Esophagus squamous epithelium (tissue), 5 donors: ENCODE measurements at regions not wholly inside any gene's neighbourhood (a gene's known extent, or its start where the extent isn't known, plus 50 kb on each side); places are given as distances from the start of the nearest gene placed in this dataset.
"Not testable (repeated sequence)": the region's sequence is repeated elsewhere in the genome, so short reads cannot be mapped to it uniquely, and the experiment has no call there.

Experiments used
- DNase-seq: peaks from one replicate; lab custom pipeline; 2025; lab: John Stamatoyannopoulos, UW
- H3K27ac ChIP-seq, 4 donors: fragments of 200-600 bp; sonication (generic); one replicate each; pipeline ENCODE4 v1.5.1; 2016 to 2019; ENCODE audit warnings: mild to moderate bottlenecking in 1 of 4
- H3K27me3 ChIP-seq, 4 donors: fragments of 200-600 bp; sonication (generic); 1 replicate in 3 of 4; 2 replicates in 1 of 4; pipeline versions ENCODE4 v1.5.1 to v1.6.0; 2017 to 2021; ENCODE audit warnings: antibody characterized with exemption in 1 of 4
- H3K36me3 ChIP-seq, 3 donors: fragments of 200-600 bp; sonication (generic); one replicate each; pipeline ENCODE4 v1.5.1; 2016 to 2019
- H3K4me1 ChIP-seq, 3 donors: fragments of 200-600 bp; sonication (generic); one replicate each; pipeline ENCODE4 v1.5.1; 2017 to 2019
- H3K4me3 ChIP-seq, 4 donors: fragments of 200-600 bp; sonication (generic); 1 replicate in 3 of 4; 2 replicates in 1 of 4; pipeline ENCODE4 v1.5.1; 2016 to 2019; ENCODE audit warnings: mild to moderate bottlenecking in 2 of 4, moderate library complexity in 1 of 4
- H3K9me3 ChIP-seq, 3 donors: fragments of 200-600 bp; sonication (generic); one replicate each; pipeline ENCODE4 v1.5.1; 2016 to 2019
- CTCF ChIP-seq, 6 experiments: fragments of 450-650 bp in 4 of 6; fragments of 200-600 bp in 2 of 6; sonication (generic) in 2 of 6; IDR thresholded peaks; one replicate each; pipeline ENCODE4 v1.5.1; 2016 to 2019; ENCODE audit warnings: antibody characterized with exemption in 6 of 6, mild to moderate bottlenecking in 4 of 6, moderate library complexity in 4 of 6
- POLR2A ChIP-seq, 4 donors: fragments of 450-650 bp; IDR thresholded peaks; one replicate each; pipeline ENCODE4 v1.6.1; 2017; ENCODE audit warnings: antibody characterized with exemption in 4 of 4, mild to moderate bottlenecking in 4 of 4, moderate library complexity in 3 of 4
- WGBS, 2 donors: methylation state at CpG; one replicate each; pipeline ENCODE4 v1.1.5; 2018; 5-methylcytosine and 5-hydroxymethylcytosine counted together
- intact Hi-C: fragments of 100-400 bp; cut with DNase I; formaldehyde crosslinking; loops from one replicate; pipeline ENCODE4 v1.15.0; 2022
- donor health status: DM: yes; HTN: yes; CAD: no.

- Histone ChIP-seq H3K9me3 (peaks cover 0 to 12% (median 0%) of the 10 kb centered on the region in 3 donors), H3K4me1 (no peaks in the 10 kb centered on the region), H3K27me3 (no peaks in the 10 kb centered on the region), H3K4me3 (no peak overlapping the region), H3K36me3 (no peaks in the 10 kb centered on the region), H3K27ac (no peak overlapping the region)
- DNase-seq: no peak
- 68 to 73% methylated on average over 10 to 11 of the region's 12 CpGs for WGBS, 2 donors
- intact Hi-C loops: no loop called here
- no peak for TF ChIP-seq POLR2A (IDR thresholded peaks at IDR 0.05)
- TF ChIP-seq CTCF (IDR thresholded peaks at IDR 0.05): no peak
Observed at GRCh38 chrX:821327-822107, 190.9 kb downstream of the SHOX start.

- intact Hi-C loops: no loop called here
- no peak for DNase-seq
- TF ChIP-seq POLR2A (IDR thresholded peaks at IDR 0.05) (no peak), CTCF (IDR thresholded peaks at IDR 0.05) (no peak)
- H3K27me3 ChIP-seq: no peaks in the 10 kb centered on the region
- no peak overlapping the region for H3K4me3 ChIP-seq
- peaks cover 0 to 16% (median 0%) of the 10 kb centered on the region in 3 donors for H3K9me3 ChIP-seq
- 83 to 91% methylated on average over 14 to 15 of the region's 15 CpGs for WGBS, 2 donors
- no peaks in the 10 kb centered on the region for H3K36me3 ChIP-seq
- H3K4me1 ChIP-seq: no peaks in the 10 kb centered on the region
- H3K27ac ChIP-seq: no peak overlapping the region
Observed at GRCh38 chrX:819684-820083, 189.1 kb downstream of the SHOX start.

GRCh38 chrX:817759-818300 is 187.2 kb downstream of the SHOX start:
- no peak for DNase-seq
- 91 to 93% methylated on average over 8 to 9 of the region's 9 CpGs for WGBS, 2 donors
- H3K4me3 ChIP-seq: no peak overlapping the region
- H3K27ac ChIP-seq: no peak overlapping the region
- no peaks in the 10 kb centered on the region for H3K27me3 ChIP-seq
- intact Hi-C loops: no loop called here
- TF ChIP-seq POLR2A (IDR thresholded peaks at IDR 0.05): no peak
- no peak for TF ChIP-seq CTCF (IDR thresholded peaks at IDR 0.05)
- H3K9me3 ChIP-seq: peaks cover 0 to 16% (median 0%) of the 10 kb centered on the region in 3 donors
- no peaks in the 10 kb centered on the region for H3K4me1 ChIP-seq
- no peaks in the 10 kb centered on the region for H3K36me3 ChIP-seq

GRCh38 chrX:817147-817546 is 186.6 kb downstream of the SHOX start:
- not testable (repeated sequence) for DNase-seq

GRCh38 chrX:816411-816810 is 185.8 kb downstream of the SHOX start:
- intact Hi-C loops: no loop called here
- H3K9me3 ChIP-seq: peaks cover 0 to 16% (median 0%) of the 10 kb centered on the region in 3 donors
- no peak for DNase-seq
- H3K4me1 ChIP-seq: no peaks in the 10 kb centered on the region
- 86 to 96% methylated on average over 13 to 14 of the region's 14 CpGs for WGBS, 2 donors
- no peak overlapping the region for H3K4me3 ChIP-seq
- H3K27ac ChIP-seq: no peak overlapping the region
- TF ChIP-seq POLR2A (IDR thresholded peaks at IDR 0.05): no peak
- no peak for TF ChIP-seq CTCF (IDR thresholded peaks at IDR 0.05)
- no peaks in the 10 kb centered on the region for H3K36me3 ChIP-seq
- no peaks in the 10 kb centered on the region for H3K27me3 ChIP-seq

More at GRCh38 chrX:817147-817546, 186.6 kb downstream of the SHOX start:
- H3K4me3 ChIP-seq, H3K27ac ChIP-seq, H3K4me1 ChIP-seq, H3K36me3 ChIP-seq, intact Hi-C loops, H3K27me3 ChIP-seq: not testable (repeated sequence)
- H3K9me3 ChIP-seq: peaks cover 0 to 16% (median 0%) of the 10 kb centered on the region in 3 donors
- 87 to 91% methylated on average over 9 of the region's 9 CpGs for WGBS, 2 donors
